ENCODE measurements at regions not wholly inside any gene's neighbourhood (a gene's known extent, or its start where the extent isn't known, plus 50 kb on each side); places are given as distances from the start of the nearest gene placed in this dataset.
"Not testable (repeated sequence)": the region's sequence is repeated elsewhere in the genome, so short reads cannot be mapped to it uniquely, and the experiment has no call there.

DNA sequence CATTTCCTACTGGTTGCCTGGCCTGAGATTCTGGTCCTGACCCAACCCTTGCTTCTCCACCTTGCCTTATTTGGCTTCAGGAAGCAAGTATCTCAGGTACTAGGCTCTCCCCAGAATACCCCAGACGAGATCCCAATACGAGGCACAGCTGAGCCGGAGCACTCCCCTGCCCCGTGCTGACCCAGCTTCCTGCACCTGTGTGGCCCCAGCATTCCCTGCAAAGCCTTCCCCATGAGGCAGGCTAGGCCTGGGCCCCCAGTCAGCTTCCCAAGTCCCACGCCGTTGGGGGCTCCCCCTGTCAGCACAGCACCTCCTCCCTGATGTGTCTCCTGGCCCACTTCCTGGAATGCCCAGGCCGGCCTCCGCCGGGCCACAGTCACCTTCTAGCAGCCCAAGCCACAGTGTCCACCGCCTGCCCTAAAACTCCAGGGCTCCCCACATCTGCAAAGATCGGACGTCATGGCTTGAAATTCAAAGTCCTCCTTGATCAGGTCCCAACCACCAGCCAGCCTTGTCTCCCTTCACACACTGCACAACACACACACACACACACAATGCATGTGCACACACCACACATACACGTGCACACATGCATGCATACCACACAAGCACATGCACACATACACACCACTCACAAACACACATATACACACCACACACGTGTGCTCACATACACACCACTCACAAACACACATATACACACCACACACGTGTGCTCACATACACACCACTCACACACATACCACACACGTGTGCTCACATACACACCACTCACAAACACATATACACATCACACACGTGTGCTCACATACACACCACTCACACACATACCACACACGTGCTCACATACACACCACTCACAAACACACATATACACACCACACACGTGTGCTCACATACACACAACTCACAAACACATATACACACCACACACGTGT lies 78.9 kb upstream of the FOXK1 start:
- Histone ChIP-seq H3K27me3 (ENCODE audit: insufficient read depth, low read depth, severe bottlenecking) (no peaks in the 10 kb centered on the region), H3K27ac (no peak overlapping the region), H3K9me3 (ENCODE audit: severe bottlenecking) (no peaks in the 10 kb centered on the region), H3K36me3 (no peaks in the 10 kb centered on the region), H3K4me3 (ENCODE audit: low read depth, low read length) (no peak overlapping the region)
- no peak for DNase-seq
- TF ChIP-seq CTCF (IDR thresholded peaks at IDR 0.05; ENCODE audit: low read depth, low read length): no peak

- Histone ChIP-seq H3K4me3 (ENCODE audit: low read depth, low read length) (no peak overlapping the region), H3K36me3 (no peaks in the 10 kb centered on the region), H3K27me3 (ENCODE audit: insufficient read depth, low read depth, severe bottlenecking) (no peaks in the 10 kb centered on the region), H3K27ac (no peak overlapping the region), H3K9me3 (ENCODE audit: severe bottlenecking) (no peaks in the 10 kb centered on the region)
- DNase-seq: no peak
- no peak for TF ChIP-seq CTCF (IDR thresholded peaks at IDR 0.05; ENCODE audit: low read depth, low read length)
Measured at GRCh38 chr7:4603843-4604231, 78.3 kb upstream of the FOXK1 start.

GRCh38 chr7:4604456-4604940 lies 77.6 kb upstream of the FOXK1 start:
- Histone ChIP-seq H3K4me3 (ENCODE audit: low read depth, low read length) (no peak overlapping the region), H3K36me3 (no peaks in the 10 kb centered on the region), H3K27ac (no peak overlapping the region), H3K9me3 (ENCODE audit: severe bottlenecking) (no peaks in the 10 kb centered on the region), H3K27me3 (ENCODE audit: insufficient read depth, low read depth, severe bottlenecking) (no peaks in the 10 kb centered on the region)
- no peak for TF ChIP-seq CTCF (IDR thresholded peaks at IDR 0.05; ENCODE audit: low read depth, low read length)
- no peak for DNase-seq

- no peaks in the 10 kb centered on the region for H3K9me3 ChIP-seq (ENCODE audit: severe bottlenecking)
- no peak for TF ChIP-seq CTCF (IDR thresholded peaks at IDR 0.05; ENCODE audit: low read depth, low read length)
- no peaks in the 10 kb centered on the region for H3K27me3 ChIP-seq (ENCODE audit: insufficient read depth, low read depth, severe bottlenecking)
- H3K36me3 ChIP-seq: no peaks in the 10 kb centered on the region
- no peak overlapping the region for H3K27ac ChIP-seq
- H3K4me3 ChIP-seq (ENCODE audit: low read depth, low read length): no peak overlapping the region
- no peak for DNase-seq
Measured at GRCh38 chr7:4606797-4607196, 75.3 kb upstream of the FOXK1 start.

- H3K27me3 ChIP-seq (ENCODE audit: insufficient read depth, low read depth, severe bottlenecking): no peaks in the 10 kb centered on the region
- H3K9me3 ChIP-seq (ENCODE audit: severe bottlenecking): no peaks in the 10 kb centered on the region
- no peaks in the 10 kb centered on the region for H3K36me3 ChIP-seq
- no peak for TF ChIP-seq CTCF (IDR thresholded peaks at IDR 0.05; ENCODE audit: low read depth, low read length)
- DNase-seq: peak; percentile 21
- no peak overlapping the region for H3K4me3 ChIP-seq (ENCODE audit: low read depth, low read length)
- no peak overlapping the region for H3K27ac ChIP-seq
Measured at GRCh38 chr7:4607311-4607729, 74.8 kb upstream of the FOXK1 start.

DNA sequence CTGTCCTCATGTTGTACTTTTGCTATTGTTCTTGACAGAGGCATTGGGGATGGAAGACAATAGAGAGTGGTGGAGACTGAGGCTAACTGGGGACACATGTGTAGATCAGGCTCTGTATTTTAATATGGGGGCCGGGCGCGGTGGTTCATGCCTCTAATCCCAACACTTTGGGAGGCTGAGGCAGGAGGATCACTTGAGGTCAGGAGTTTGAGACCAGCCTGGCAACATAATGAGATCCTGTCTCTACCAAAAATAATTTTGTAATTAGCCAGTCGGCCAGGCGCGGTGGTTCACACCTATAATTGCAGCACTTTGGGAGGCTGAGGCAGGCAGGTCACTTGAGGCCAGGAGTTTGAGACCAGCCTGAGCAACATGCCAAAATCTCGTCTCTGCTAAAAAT lies 72.5 kb upstream of the FOXK1 start:
- not testable (repeated sequence) for DNase-seq; H3K4me3 ChIP-seq (ENCODE audit: low read depth, low read length); H3K27me3 ChIP-seq (ENCODE audit: insufficient read depth, low read depth, severe bottlenecking); H3K9me3 ChIP-seq (ENCODE audit: severe bottlenecking); H3K36me3 ChIP-seq; H3K27ac ChIP-seq
